ENCODE measurements at regions not wholly inside any gene's neighbourhood (a gene's known extent, or its start where the extent isn't known, plus 50 kb on each side); places are given as distances from the start of the nearest gene placed in this dataset.
"Not testable (repeated sequence)": the region's sequence is repeated elsewhere in the genome, so short reads cannot be mapped to it uniquely, and the experiment has no call there.

- H3K27ac ChIP-seq (ENCODE audit: low read depth in 1 of 2, low read length in 2 of 2), result no peak overlapping the region
- no peaks in the 10 kb centered on the region for H3K4me1 ChIP-seq (ENCODE audit: control insufficient read depth in 4 of 4, insufficient read depth in 4 of 4, low read length in 3 of 4)
- no peaks in the 10 kb centered on the region for H3K9me3 ChIP-seq (ENCODE audit: control insufficient read depth in 4 of 4, low read length in 3 of 4)
- 73% methylated on average over 1 of the region's 1 CpG for WGBS
- no peak for TF ChIP-seq FOXA2 (IDR thresholded peaks at IDR 0.05)
- TF ChIP-seq, protein P1, sequence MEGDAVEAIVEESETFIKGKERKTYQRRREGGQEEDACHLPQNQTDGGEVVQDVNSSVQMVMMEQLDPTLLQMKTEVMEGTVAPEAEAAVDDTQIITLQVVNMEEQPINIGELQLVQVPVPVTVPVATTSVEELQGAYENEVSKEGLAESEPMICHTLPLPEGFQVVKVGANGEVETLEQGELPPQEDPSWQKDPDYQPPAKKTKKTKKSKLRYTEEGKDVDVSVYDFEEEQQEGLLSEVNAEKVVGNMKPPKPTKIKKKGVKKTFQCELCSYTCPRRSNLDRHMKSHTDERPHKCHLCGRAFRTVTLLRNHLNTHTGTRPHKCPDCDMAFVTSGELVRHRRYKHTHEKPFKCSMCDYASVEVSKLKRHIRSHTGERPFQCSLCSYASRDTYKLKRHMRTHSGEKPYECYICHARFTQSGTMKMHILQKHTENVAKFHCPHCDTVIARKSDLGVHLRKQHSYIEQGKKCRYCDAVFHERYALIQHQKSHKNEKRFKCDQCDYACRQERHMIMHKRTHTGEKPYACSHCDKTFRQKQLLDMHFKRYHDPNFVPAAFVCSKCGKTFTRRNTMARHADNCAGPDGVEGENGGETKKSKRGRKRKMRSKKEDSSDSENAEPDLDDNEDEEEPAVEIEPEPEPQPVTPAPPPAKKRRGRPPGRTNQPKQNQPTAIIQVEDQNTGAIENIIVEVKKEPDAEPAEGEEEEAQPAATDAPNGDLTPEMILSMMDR (IDR thresholded peaks at IDR 0.05; ENCODE audit: low read depth, low read length, missing input control), result no peak
- no peak for TF ChIP-seq RAD21 (IDR thresholded peaks at IDR 0.05)
- no peak for TF ChIP-seq EGR1 (IDR thresholded peaks at IDR 0.05; ENCODE audit: low read depth in 2 of 2)
- H3K27me3 ChIP-seq (ENCODE audit: control insufficient read depth in 4 of 4, insufficient read depth in 4 of 4, low read length in 3 of 4), result no peaks in the 10 kb centered on the region
- no peak for DNase-seq (ENCODE audit: low spot score)
- no peak overlapping the region for H3K4me3 ChIP-seq (ENCODE audit: low read depth in 1 of 3, low read length in 3 of 3)
- H3K36me3 ChIP-seq (ENCODE audit: control insufficient read depth in 4 of 4, insufficient read depth in 3 of 4, low read depth in 1 of 4, low read length in 3 of 4), result no peaks in the 10 kb centered on the region
- H3K9ac ChIP-seq (ENCODE audit: low read depth in 1 of 2, low read length in 2 of 2), result no peak overlapping the region
Observed at GRCh38 chr10:52368725-52369124, 54.6 kb downstream of the DKK1 start.

- not testable (repeated sequence) for H3K27me3 ChIP-seq (ENCODE audit: control insufficient read depth in 4 of 4, insufficient read depth in 4 of 4, low read length in 3 of 4); H3K4me1 ChIP-seq (ENCODE audit: control insufficient read depth in 4 of 4, insufficient read depth in 4 of 4, low read length in 3 of 4); H3K9me3 ChIP-seq (ENCODE audit: control insufficient read depth in 4 of 4, low read length in 3 of 4); H3K9ac ChIP-seq (ENCODE audit: low read depth in 1 of 2, low read length in 2 of 2); H3K36me3 ChIP-seq (ENCODE audit: control insufficient read depth in 4 of 4, insufficient read depth in 3 of 4, low read depth in 1 of 4, low read length in 3 of 4); H3K4me3 ChIP-seq (ENCODE audit: low read depth in 1 of 3, low read length in 3 of 3); H3K27ac ChIP-seq (ENCODE audit: low read depth in 1 of 2, low read length in 2 of 2); DNase-seq (ENCODE audit: low spot score)
- WGBS, result 69% methylated on average over 2 of the region's 2 CpGs
Observed at GRCh38 chr10:52374207-52374606, 60.1 kb downstream of the DKK1 start.

GRCh38 chr10:52376694-52377354 lies 62.7 kb downstream of the DKK1 start:
- H3K36me3 ChIP-seq (ENCODE audit: control insufficient read depth in 4 of 4, insufficient read depth in 3 of 4, low read depth in 1 of 4, low read length in 3 of 4), result no peaks in the 10 kb centered on the region
- no peak overlapping the region for H3K9ac ChIP-seq (ENCODE audit: low read depth in 1 of 2, low read length in 2 of 2)
- DNase-seq (ENCODE audit: low spot score), result no peak
- H3K27me3 ChIP-seq (ENCODE audit: control insufficient read depth in 4 of 4, insufficient read depth in 4 of 4, low read length in 3 of 4), result no peaks in the 10 kb centered on the region
- H3K4me1 ChIP-seq (ENCODE audit: control insufficient read depth in 4 of 4, insufficient read depth in 4 of 4, low read length in 3 of 4), result no peaks in the 10 kb centered on the region
- H3K9me3 ChIP-seq (ENCODE audit: control insufficient read depth in 4 of 4, low read length in 3 of 4), result peaks cover 0 to 2% (median 0%) of the 10 kb centered on the region in 4 donors
- no peak overlapping the region for H3K27ac ChIP-seq (ENCODE audit: low read depth in 1 of 2, low read length in 2 of 2)
- H3K4me3 ChIP-seq (ENCODE audit: low read depth in 1 of 3, low read length in 3 of 3), result no peak overlapping the region
- WGBS, result 25% methylated on average over 2 of the region's 2 CpGs
- no peak for TF ChIP-seq GABPA (IDR thresholded peaks at IDR 0.05 in 1 of 2, conservative IDR thresholded peaks at IDR 0.05 in 1 of 2)
- no peak for TF ChIP-seq RAD21 (IDR thresholded peaks at IDR 0.05)
- no peak for TF ChIP-seq RXRA (IDR thresholded peaks at IDR 0.05)
- TF ChIP-seq ATF3 (IDR thresholded peaks at IDR 0.05), result no peak
- TF ChIP-seq EGR1 (IDR thresholded peaks at IDR 0.05; ENCODE audit: low read depth in 2 of 2), result no peak
- TF ChIP-seq HNF4A (conservative IDR thresholded peaks at IDR 0.05), result no peak
- no peak for TF ChIP-seq SP1 (IDR thresholded peaks at IDR 0.05)
- TF ChIP-seq, protein P2, sequence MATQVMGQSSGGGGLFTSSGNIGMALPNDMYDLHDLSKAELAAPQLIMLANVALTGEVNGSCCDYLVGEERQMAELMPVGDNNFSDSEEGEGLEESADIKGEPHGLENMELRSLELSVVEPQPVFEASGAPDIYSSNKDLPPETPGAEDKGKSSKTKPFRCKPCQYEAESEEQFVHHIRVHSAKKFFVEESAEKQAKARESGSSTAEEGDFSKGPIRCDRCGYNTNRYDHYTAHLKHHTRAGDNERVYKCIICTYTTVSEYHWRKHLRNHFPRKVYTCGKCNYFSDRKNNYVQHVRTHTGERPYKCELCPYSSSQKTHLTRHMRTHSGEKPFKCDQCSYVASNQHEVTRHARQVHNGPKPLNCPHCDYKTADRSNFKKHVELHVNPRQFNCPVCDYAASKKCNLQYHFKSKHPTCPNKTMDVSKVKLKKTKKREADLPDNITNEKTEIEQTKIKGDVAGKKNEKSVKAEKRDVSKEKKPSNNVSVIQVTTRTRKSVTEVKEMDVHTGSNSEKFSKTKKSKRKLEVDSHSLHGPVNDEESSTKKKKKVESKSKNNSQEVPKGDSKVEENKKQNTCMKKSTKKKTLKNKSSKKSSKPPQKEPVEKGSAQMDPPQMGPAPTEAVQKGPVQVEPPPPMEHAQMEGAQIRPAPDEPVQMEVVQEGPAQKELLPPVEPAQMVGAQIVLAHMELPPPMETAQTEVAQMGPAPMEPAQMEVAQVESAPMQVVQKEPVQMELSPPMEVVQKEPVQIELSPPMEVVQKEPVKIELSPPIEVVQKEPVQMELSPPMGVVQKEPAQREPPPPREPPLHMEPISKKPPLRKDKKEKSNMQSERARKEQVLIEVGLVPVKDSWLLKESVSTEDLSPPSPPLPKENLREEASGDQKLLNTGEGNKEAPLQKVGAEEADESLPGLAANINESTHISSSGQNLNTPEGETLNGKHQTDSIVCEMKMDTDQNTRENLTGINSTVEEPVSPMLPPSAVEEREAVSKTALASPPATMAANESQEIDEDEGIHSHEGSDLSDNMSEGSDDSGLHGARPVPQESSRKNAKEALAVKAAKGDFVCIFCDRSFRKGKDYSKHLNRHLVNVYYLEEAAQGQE (IDR thresholded peaks at IDR 0.05), result no peak
- no peak for TF ChIP-seq FOXA2 (IDR thresholded peaks at IDR 0.05)
- no peak for TF ChIP-seq MAX (IDR thresholded peaks at IDR 0.05)
- TF ChIP-seq ZBTB33 (IDR thresholded peaks at IDR 0.05), result no peak
- TF ChIP-seq, protein P1 (IDR thresholded peaks at IDR 0.05; ENCODE audit: low read depth, low read length, missing input control), result no peak
- TF ChIP-seq TAF1 (conservative IDR thresholded peaks at IDR 0.05), result no peak
- TF ChIP-seq JUND (IDR thresholded peaks at IDR 0.05), result no peak
